ENCODE measurements at regions not wholly inside any gene's neighbourhood (a gene's known extent, or its start where the extent isn't known, plus 50 kb on each side); places are given as distances from the start of the nearest gene placed in this dataset.

GRCh38 chr4:85152480-85152879 lies 186.0 kb upstream of the WDFY3 start:
- no peak for TF ChIP-seq CTCF (IDR thresholded peaks at IDR 0.05)
- no peak for TF ChIP-seq POLR2A (IDR thresholded peaks at IDR 0.05)
